ENCODE measurements at regions not wholly inside any gene's neighbourhood (a gene's known extent, or its start where the extent isn't known, plus 50 kb on each side); places are given as distances from the start of the nearest gene placed in this dataset.
"Not testable (repeated sequence)": the region's sequence is repeated elsewhere in the genome, so short reads cannot be mapped to it uniquely, and the experiment has no call there.

GRCh38 chr4:187726485-187726884 lies 269.1 kb upstream of the ZFP42 start:
- DNase-seq, result no peak

- DNase-seq, result no peak
These were observed 263.0 kb upstream of the ZFP42 start for GRCh38 chr4:187732524-187732923.

DNA sequence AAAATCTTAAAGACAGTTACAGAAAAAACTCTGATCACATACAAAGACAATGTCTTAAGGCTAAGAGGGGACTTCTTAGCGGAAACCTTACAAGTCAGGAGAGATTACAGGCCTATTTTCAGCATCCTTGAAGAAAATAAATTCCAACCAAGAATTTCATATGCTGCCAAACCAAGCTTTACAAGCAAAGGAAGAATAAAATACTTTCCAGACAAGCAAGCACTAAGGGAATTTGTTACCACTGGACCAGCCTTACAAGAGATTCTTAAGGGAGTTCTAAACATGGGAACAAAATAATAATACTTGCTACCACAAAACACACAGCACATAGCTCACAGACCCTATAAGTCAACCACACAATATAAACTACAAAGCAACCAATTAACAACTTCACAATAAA lies 255.8 kb upstream of the ZFP42 start:
- DNase-seq, result no peak

DNA sequence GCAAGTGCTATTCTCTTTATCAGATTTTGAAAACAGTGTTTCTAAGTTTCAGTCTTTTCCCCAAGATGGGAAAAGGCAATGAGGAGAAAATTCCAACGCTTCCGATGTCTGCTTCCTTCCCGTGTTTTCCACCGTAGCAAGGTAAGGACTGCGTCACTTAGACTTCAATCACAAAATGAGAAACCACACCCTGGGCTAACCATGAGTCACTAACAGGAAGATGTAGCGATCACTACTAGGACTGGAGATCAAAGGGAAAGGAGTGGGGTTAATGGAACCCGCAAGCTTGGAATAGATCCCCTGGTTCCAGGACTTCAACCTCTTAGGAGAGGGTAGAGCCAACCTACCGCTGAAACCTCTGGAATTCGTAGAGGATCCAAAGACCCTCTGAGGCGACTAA lies 250.7 kb upstream of the ZFP42 start:
- no peak for DNase-seq

GRCh38 chr4:187750652-187751051 lies 244.9 kb upstream of the ZFP42 start:
- DNase-seq, result not testable (repeated sequence)

DNA sequence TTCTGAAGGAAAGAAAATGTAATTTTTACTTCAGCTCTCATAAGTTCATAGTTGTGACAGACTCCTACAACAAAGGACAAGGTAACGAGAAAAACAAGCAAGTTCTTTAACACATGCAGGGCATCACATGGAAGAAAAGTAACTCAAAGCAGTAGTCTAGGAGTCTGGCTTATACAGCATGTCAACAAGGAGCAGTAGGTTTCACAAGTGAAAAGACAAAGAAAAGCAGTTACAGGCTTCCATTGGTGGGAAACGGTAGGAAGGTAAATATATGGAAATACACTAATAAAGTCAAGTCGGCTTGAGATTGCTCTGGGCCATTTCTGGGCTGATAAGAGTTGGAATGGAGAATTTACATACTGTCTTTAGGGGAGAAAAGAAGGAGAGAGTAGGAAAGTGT lies 228.4 kb upstream of the ZFP42 start:
- DNase-seq, result no peak

- no peak for DNase-seq
These were observed 227.9 kb upstream of the ZFP42 start for GRCh38 chr4:187767687-187768086.

GRCh38 chr4:187770345-187770744 lies 225.2 kb upstream of the ZFP42 start:
- no peak for DNase-seq

DNA sequence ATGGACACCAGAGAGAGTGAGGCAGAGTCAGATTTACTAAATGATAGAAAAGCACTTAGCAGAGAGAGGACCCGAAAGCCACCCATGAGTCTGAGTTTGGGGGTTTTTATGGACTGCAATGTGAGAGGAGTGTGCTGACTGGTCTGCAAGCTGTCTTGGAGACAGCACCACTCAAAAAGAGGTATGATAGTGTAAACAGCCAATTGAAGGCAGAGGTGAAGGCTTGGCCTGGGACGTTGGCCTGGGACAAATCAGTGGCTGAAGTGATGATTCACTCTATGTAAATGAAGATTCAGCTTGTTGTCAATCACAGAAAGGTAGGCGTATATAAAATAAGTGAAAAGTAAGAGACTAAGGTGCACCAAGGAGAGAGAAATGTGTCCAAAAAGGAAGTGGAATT lies 217.6 kb upstream of the ZFP42 start:
- DNase-seq, result no peak

DNA sequence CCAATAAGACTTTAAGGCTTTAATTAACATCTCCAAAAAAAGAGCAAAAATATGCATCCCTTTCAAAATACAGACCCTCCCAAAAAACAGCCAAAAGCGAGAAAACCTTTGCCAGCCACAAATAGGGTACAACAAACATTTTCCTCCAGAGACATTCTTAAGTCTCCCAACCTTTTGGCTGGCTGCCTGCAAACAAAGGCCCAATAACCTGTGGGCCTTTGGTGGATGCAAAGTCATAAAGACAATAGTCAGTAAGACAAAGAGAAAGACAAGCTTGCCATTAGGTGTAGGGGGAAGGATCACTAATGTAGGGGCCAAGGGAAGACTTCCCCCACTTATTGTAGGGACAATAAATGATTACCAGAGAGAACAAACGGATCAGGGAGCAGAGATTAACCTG lies 215.5 kb upstream of the ZFP42 start:
- no peak for DNase-seq

DNA sequence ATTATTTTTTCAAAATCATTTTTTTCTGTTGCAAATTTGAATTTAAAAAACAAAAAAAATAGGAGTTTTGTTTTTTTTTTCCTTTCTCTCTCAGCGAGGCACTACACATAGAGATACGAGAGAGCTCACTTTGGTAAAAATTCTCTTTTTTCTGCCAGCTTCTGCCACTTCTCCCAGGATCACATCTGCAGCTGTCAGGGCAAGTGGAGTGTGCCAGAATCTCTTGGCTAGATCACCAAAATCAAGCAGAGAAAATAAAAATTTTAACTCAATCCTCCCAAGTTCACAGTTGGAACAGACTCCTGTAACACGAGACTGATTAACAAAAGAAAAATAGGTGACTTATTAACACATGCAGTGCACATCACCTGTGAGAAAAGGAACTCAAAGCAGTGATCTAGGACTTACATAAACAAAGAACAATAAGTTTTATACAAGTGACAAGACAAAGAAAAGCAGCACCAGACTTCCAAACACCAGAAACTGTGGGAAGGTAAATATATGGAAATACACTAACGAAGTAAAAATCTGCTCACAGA lies 213.2 kb upstream of the ZFP42 start:
- DNase-seq, result no peak

- no peak for DNase-seq
These were observed 209.4 kb upstream of the ZFP42 start for GRCh38 chr4:187786190-187786589.

DNA sequence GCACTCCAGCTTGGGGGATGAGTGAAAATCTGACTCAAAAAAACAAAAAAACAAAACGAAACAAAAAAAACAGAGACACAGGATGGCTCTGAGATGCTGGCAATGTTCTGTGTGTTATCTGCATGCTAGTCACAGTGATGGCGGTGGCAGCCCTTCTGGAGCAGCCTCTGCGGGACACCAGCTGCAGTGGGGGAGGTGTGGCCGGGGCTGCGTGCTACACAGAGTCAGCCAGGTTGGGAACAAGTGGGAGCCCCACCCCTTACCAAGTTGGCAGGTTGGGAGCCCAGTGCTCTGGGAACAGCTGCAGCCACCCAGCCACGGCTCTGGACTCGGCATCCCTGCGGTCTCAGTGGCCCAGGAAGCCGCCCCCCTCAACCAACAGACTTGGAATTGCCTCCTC lies 206.5 kb upstream of the ZFP42 start:
- DNase-seq, result no peak

DNA sequence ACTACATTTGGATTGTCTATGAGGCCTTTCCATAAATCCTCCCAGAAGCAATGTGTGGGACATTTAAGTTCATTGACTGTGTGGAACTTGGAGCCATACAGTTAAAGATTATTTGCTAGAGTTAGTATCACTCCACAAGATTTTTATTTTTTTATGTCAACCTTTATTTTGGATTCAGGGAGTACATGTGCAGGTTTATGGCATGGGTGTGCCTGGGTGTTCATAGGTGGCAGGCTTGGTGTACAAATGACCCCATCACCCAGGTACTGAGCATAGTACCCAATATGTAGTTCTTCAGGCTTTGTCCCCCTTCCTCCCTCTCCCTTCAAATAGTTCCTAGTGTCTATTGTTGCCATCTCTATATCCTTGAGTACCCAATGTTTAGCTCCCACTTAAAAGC lies 199.8 kb upstream of the ZFP42 start:
- no peak for DNase-seq

GRCh38 chr4:187798385-187798784 lies 197.2 kb upstream of the ZFP42 start:
- DNase-seq, result no peak

DNA sequence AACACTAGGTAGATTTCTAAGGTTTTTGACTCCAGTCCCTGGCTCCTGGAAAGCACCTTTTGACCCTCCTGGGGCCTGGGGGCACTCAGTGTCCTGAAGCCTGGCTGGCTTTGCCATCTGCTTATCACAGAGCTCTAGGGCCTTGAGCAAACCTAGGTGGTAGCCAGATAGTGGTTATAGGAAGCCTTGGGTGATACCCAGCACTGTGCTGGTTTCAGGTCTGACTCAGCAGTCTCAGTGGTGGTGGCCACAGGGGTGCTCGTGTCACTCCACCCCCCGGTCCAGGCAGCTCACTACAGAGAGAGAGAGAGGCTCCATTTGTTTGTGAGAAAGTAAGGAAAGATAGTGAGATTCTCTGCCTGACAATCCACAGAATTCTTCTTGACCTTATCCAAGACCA lies 195.8 kb upstream of the ZFP42 start:
- DNase-seq, result no peak

DNA sequence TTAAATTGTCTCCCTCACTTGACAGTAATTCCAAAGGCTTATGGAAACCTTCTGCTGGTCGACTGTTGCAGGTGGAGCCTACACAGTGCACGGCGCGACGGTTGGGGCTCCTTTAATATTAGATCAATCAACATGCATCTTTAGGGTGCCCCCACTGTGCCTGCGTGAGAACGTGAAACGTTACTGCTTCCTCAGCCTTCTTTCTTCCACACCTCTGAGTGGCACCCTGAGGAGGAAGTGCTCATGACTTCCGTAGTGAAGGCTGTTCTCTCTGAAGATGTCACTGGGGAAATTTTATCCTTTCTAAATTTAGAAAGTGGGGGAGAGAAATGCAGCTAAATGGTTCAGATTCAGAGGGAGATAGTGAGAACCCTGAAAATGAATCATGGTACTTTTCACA lies 184.0 kb upstream of the ZFP42 start:
- no peak for DNase-seq

GRCh38 chr4:187814737-187815465 lies 180.7 kb upstream of the ZFP42 start:
- DNase-seq, result peak; percentile 5

GRCh38 chr4:187826725-187827124 lies 168.8 kb upstream of the ZFP42 start:
- DNase-seq, result no peak

DNA sequence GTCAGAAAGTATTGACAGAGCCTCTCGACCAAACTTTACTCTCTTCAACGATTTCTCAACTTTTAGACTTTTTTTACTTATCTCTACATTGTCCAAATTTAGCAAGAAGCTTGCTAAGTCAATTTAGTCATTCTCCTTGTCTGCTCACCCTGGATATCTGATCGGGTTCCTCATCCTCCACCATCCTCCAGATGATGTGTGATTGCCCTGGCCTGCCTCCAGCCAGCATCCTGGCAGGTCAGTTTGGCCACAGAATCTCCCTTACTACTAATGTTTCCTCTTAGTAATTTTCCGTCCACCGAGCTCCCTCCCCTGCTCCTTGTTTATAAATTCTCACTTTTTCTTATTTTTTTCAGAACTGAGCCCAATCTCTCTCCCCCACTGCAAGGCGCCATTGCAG lies 167.9 kb upstream of the ZFP42 start:
- no peak for DNase-seq

DNA sequence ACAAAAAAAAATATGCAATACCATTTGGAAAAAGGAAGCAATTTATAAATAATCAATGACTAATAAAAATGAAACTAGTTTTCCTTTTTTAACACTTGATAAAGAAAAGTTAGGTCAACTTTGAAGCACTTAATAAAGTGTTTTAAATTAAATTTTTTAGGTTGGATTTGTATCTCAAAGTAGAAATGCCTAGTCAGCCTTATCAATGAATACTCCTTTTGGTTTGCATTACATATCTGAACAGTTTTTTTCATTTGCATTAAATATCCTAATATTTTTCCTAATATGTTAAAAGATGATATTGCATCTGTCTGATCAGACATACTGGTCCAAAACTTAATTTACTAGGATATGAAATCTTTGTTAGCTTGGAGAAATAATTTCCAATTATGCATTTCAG lies 155.8 kb upstream of the ZFP42 start:
- no peak for DNase-seq

DNA sequence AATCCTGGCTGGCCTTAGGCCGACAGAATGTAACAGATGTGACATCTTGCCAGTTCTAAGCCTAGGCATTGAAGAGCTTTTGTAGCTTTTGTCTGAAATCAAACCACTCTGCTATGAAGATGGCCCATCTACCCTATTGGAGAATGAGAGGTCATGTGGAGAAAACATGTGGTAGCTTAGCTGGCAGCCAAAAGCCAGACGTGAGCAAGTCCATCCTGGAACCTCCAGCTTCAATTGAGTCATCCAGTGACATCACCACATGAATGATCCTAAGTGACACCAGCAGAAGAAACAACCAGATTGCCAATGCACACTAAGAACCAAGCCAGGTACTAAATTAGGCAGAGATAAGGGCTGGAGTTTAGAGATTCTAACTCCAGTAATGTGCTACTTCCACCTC lies 154.8 kb upstream of the ZFP42 start:
- no peak for DNase-seq

GRCh38 chr4:187849556-187850225 lies 145.9 kb upstream of the ZFP42 start:
- no peak for DNase-seq

DNA sequence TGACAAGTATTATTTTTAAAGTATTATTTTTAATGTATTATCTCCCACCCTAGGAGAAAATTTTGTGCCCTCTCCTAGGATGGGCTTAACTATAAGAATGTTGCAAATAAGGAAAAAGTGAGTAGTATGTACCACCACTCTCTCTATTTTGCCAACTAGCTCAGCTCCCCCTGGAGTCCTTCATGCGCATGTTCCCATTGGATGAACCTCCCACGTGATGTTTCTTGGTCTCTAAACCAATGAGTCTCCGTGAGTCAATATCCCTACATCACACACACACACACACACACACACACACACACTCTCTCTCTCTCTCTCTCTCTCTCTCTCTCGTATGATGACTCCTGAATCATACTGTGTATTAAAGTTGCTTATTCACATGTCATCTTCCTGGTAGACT lies 129.7 kb upstream of the ZFP42 start:
- no peak for DNase-seq

DNA sequence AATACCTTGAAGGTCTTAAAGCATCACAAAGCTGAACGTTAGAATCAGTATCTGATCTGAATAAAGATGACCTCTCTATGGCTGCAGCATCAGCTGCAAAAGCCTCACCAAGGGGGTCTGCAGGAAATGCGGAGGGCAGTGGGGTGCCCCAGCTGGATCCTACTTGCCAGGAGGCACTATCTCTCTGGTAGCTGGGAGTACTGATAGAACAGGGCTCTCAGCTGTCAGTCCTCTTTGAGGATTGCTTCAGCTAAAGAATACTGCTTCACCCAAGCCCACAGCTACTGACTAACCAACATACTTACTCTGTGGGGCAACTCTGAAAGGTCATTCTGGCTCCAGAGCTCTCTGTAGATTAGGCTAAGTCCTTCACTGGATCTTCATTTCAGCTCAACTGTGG lies 112.5 kb upstream of the ZFP42 start:
- DNase-seq, result no peak

Measured in hematopoietic multipotent progenitor cell treated with erythropoietin and hydrocortisone succinate and interleukin-3 and kit ligand, for 4 days (in vitro differentiated cells).